H9 (cell line): ENCODE measurements at regions not wholly inside any gene's neighbourhood (a gene's known extent, or its start where the extent isn't known, plus 50 kb on each side); places are given as distances from the start of the nearest gene placed in this dataset.

Experiments
- DNase-seq: peaks from one replicate; pipeline ENCODE4 v3.0.0-alpha.2; 2017
- H2AFZ ChIP-seq: one replicate; pipeline ENCODE4 v1.6.1; 2013; ENCODE audit warnings: mild to moderate bottlenecking, low read length, control low read depth, moderate library complexity
- H2AK5ac ChIP-seq: 2 replicates; pipeline ENCODE4 v1.6.1; 2013; ENCODE audit warnings: low read length, control low read depth, mixed read lengths; ENCODE audit not compliant: insufficient read length
- H2BK120ac ChIP-seq: one replicate; pipeline ENCODE4 v1.6.1; 2013; ENCODE audit warnings: low read depth, mild to moderate bottlenecking, low read length, control low read depth, inconsistent platforms; ENCODE audit not compliant: poor library complexity, severe bottlenecking
- H2BK12ac ChIP-seq: 2 replicates; pipeline ENCODE4 v1.6.1; 2013; ENCODE audit warnings: low read length, control low read depth, mixed read lengths, low read depth; ENCODE audit not compliant: insufficient read length
- H2BK15ac ChIP-seq: 2 replicates; pipeline ENCODE4 v1.6.1; 2013; ENCODE audit warnings: low read depth, low read length, control low read depth
- H2BK20ac ChIP-seq: one replicate; pipeline ENCODE4 v1.6.1; 2013; ENCODE audit warnings: low read depth, mild to moderate bottlenecking, low read length, control low read depth, inconsistent platforms; ENCODE audit not compliant: poor library complexity, severe bottlenecking
- H2BK5ac ChIP-seq: 2 replicates; pipeline ENCODE4 v1.6.1; 2013; ENCODE audit warnings: low read length, control low read depth, mixed read lengths; ENCODE audit not compliant: insufficient read length
- H3K14ac ChIP-seq: 2 replicates; pipeline ENCODE4 v1.6.1; 2013; ENCODE audit warnings: low read length, control low read depth; ENCODE audit not compliant: insufficient read depth
- H3K18ac ChIP-seq: 2 replicates; pipeline ENCODE4 v1.6.1; 2013; ENCODE audit warnings: low read depth, mild to moderate bottlenecking, mixed read lengths, low read length, control low read depth; ENCODE audit not compliant: insufficient read length
- H3K23ac ChIP-seq: 2 replicates; pipeline ENCODE4 v1.6.1; 2013; ENCODE audit warnings: low read length, control low read depth, mixed read lengths, low read depth; ENCODE audit not compliant: insufficient read length
- H3K23me2 ChIP-seq: 2 replicates; pipeline ENCODE4 v1.6.1; 2013; ENCODE audit warnings: low read depth, mild to moderate bottlenecking, mixed read lengths, low read length, control low read depth; ENCODE audit not compliant: insufficient read length, poor library complexity, severe bottlenecking
- H3K27ac ChIP-seq: 2 replicates; pipeline ENCODE4 v1.5.1; 2013; ENCODE audit warnings: low read length, control low read depth, mixed read lengths, low read depth; ENCODE audit not compliant: insufficient read length
- H3K27me3 ChIP-seq: 2 replicates; pipeline ENCODE4 v1.6.1; 2013; ENCODE audit warnings: low read length, control low read depth, inconsistent platforms; ENCODE audit not compliant: insufficient read depth
- H3K4ac ChIP-seq: 2 replicates; pipeline ENCODE4 v1.6.1; 2013; ENCODE audit warnings: low read depth, mild to moderate bottlenecking, control low read depth, inconsistent platforms, low read length, moderate library complexity
- H3K4me1 ChIP-seq: 2 replicates; pipeline ENCODE4 v1.6.1; 2013; ENCODE audit warnings: low read length, control low read depth, inconsistent platforms; ENCODE audit not compliant: insufficient read depth
- H3K4me2 ChIP-seq: 2 replicates; pipeline ENCODE4 v1.6.1; 2013; ENCODE audit warnings: low read length, control low read depth, mixed read lengths; ENCODE audit not compliant: insufficient read length, insufficient read depth
- H3K56ac ChIP-seq: 2 replicates; pipeline ENCODE4 v1.6.1; 2013; ENCODE audit warnings: low read depth, mild to moderate bottlenecking, mixed read lengths, low read length, control low read depth; ENCODE audit not compliant: insufficient read length
- H3K79me1 ChIP-seq: 2 replicates; pipeline ENCODE4 v1.6.1; 2013; ENCODE audit warnings: low read depth, mild to moderate bottlenecking, moderate library complexity, low read length, control low read depth, inconsistent platforms; ENCODE audit not compliant: insufficient read depth, poor library complexity, severe bottlenecking
- H3K79me2 ChIP-seq: 2 replicates; pipeline ENCODE4 v1.6.1; 2013; ENCODE audit warnings: low read length, control low read depth, inconsistent platforms; ENCODE audit not compliant: insufficient read depth
- H3K9ac ChIP-seq: 2 replicates; pipeline ENCODE4 v1.6.1; 2013; ENCODE audit warnings: low read length, control low read depth, mixed read lengths; ENCODE audit not compliant: insufficient read length; ENCODE audit errors: extremely low read depth
- H3K9me3 ChIP-seq: one replicate; pipeline ENCODE4 v1.6.1; 2013; ENCODE audit warnings: low read depth, low read length, inconsistent platforms; ENCODE audit not compliant: control insufficient read depth
- H3T11ph ChIP-seq: one replicate; pipeline ENCODE4 v1.6.1; 2013; ENCODE audit warnings: mild to moderate bottlenecking, low read length, control low read depth, inconsistent platforms
- H4K20me1 ChIP-seq: one replicate; pipeline ENCODE4 v1.6.1; 2013; ENCODE audit not compliant: control insufficient read depth, insufficient read length, insufficient read depth
- H4K5ac ChIP-seq: 2 replicates; pipeline ENCODE4 v1.6.1; 2013; ENCODE audit warnings: low read depth, mild to moderate bottlenecking, mixed read lengths, low read length, control low read depth; ENCODE audit not compliant: insufficient read length
- H4K8ac ChIP-seq: replicated peaks from 2 replicates; pipeline ENCODE4 v1.6.1; 2013; ENCODE audit warnings: low read length, control low read depth, mixed read lengths, low read depth; ENCODE audit not compliant: insufficient read length
- H4K91ac ChIP-seq: 2 replicates; pipeline ENCODE4 v1.6.1; 2013; ENCODE audit warnings: low read depth, mild to moderate bottlenecking, moderate library complexity, mixed read lengths, low read length, control low read depth; ENCODE audit not compliant: insufficient read length
- H3K27ac Mint-ChIP-seq, 3 experiments: 2 replicates in 2 of 3; 3 replicates in 1 of 3; pipeline ENCODE4 v1.8.0; 2020 to 2021; ENCODE audit warnings: mixed read lengths in 3 of 3, mild to moderate bottlenecking in 1 of 3, moderate library complexity in 1 of 3
- H3K27me3 Mint-ChIP-seq: 2 replicates; pipeline ENCODE4 v1.8.0; 2021; ENCODE audit warnings: low read depth, mild to moderate bottlenecking, moderate library complexity, mixed read lengths
- H3K36me3 Mint-ChIP-seq, 3 experiments: 2 replicates in 2 of 3; 3 replicates in 1 of 3; pipeline ENCODE4 v1.8.0; 2020 to 2021; ENCODE audit warnings: low read depth in 3 of 3, mixed read lengths in 3 of 3; ENCODE audit not compliant: insufficient read depth in 1 of 3
- H3K4me1 Mint-ChIP-seq, 2 experiments: 2 replicates each; pipeline ENCODE4 v1.8.0; 2020; ENCODE audit warnings: mixed read lengths in 2 of 2
- H3K4me3 Mint-ChIP-seq, 2 experiments: 2 replicates in 1 of 2; 3 replicates in 1 of 2; pipeline ENCODE4 v1.8.0; 2020 to 2021; ENCODE audit warnings: mild to moderate bottlenecking in 2 of 2, mixed read lengths in 2 of 2, moderate library complexity in 1 of 2
- H3K9me3 Mint-ChIP-seq, 2 experiments: 2 replicates in 1 of 2; 3 replicates in 1 of 2; pipeline ENCODE4 v1.8.0; 2020; ENCODE audit warnings: mild to moderate bottlenecking in 2 of 2, mixed read lengths in 2 of 2, moderate library complexity in 1 of 2
- CTCF ChIP-seq: fragments of 200-600 bp; sonication (generic); conservative IDR thresholded peaks from 3 replicates; pipeline ENCODE4 v1.8.0; 2021; ENCODE audit warnings: antibody characterized with exemption, mild to moderate bottlenecking
- WGBS: extraction: QIAGEN DNeasy Blood & Tissue Kit; methylation state at CpG from one replicate; pipeline ENCODE4 v1.1.7; 2013; ENCODE audit warnings: missing lambda C conversion rate, low lambda C conversion rate, mixed read lengths; ENCODE audit not compliant: insufficient read length; ENCODE audit errors: extremely low coverage; 5-methylcytosine and 5-hydroxymethylcytosine counted together

GRCh38 chr6:97665446-97665845 is 382.4 kb upstream of the MMS22L start:
- Histone ChIP-seq H3K4me2 (no peak overlapping the region), H3K18ac (no peak overlapping the region), H4K5ac (no peak overlapping the region), H2AK5ac (no peak overlapping the region), H3K27me3 (no peaks in the 10 kb centered on the region), H2BK20ac (no peak overlapping the region), H3K9me3 (no peaks in the 10 kb centered on the region), H2BK120ac (no peak overlapping the region), H3K23ac (no peak overlapping the region), H4K20me1 (no peaks in the 10 kb centered on the region), H3T11ph (no peak overlapping the region), H2BK5ac (no peak overlapping the region), H2BK12ac (no peak overlapping the region), H3K23me2 (no peaks in the 10 kb centered on the region), H3K79me2 (no peaks in the 10 kb centered on the region; the same call in 1 of the 2 replicates), H3K9ac (no peak overlapping the region), H3K4me1 (no peaks in the 10 kb centered on the region; the same call in 1 of the 2 replicates), H3K14ac (no peak overlapping the region), H4K8ac (no peak overlapping the region), H3K4ac (no peak overlapping the region), H3K56ac (no peak overlapping the region), H2AFZ (no peak overlapping the region), H2BK15ac (no peak overlapping the region), H3K79me1 (no peaks in the 10 kb centered on the region), H3K27ac (no peak overlapping the region), H4K91ac (no peak overlapping the region)
- DNase-seq, result no peak
- no peaks in the 10 kb centered on the region for H3K9me3 Mint-ChIP-seq
- no CpG with 5 or more reads among the region's 5 CpGs for WGBS
- H3K4me3 Mint-ChIP-seq, result no peak overlapping the region
- peak; percentile 48; the same call in 2 of the 3 replicates for TF ChIP-seq CTCF
- peaks cover 2% of the 10 kb centered on the region; the same call in 1 of the 2 replicates for H3K27me3 Mint-ChIP-seq
- H3K4me1 Mint-ChIP-seq, result peaks cover 4 to 9% of the 10 kb centered on the region in 2 experiments
- no peak overlapping the region for H3K27ac Mint-ChIP-seq
- no peaks in the 10 kb centered on the region for H3K36me3 Mint-ChIP-seq
